GM06990 (cell line): ENCODE measurements at regions not wholly inside any gene's neighbourhood (a gene's known extent, or its start where the extent isn't known, plus 50 kb on each side); places are given as distances from the start of the nearest gene placed in this dataset.

Experiments used
- DNase-seq: peaks from one replicate; pipeline ENCODE4 v3.0.0-alpha.2; 2011; ENCODE audit not compliant: insufficient read length; ENCODE audit errors: extremely low read depth
- H3K27me3 ChIP-seq: replicated peaks from 2 replicates; pipeline ENCODE4 v1.6.0; 2011; ENCODE audit warnings: low read length; ENCODE audit not compliant: control insufficient read depth, insufficient read depth
- H3K36me3 ChIP-seq: 2 replicates; pipeline ENCODE4 v1.5.1; 2011; ENCODE audit warnings: low read length; ENCODE audit not compliant: control insufficient read depth, insufficient read depth
- H3K4me3 ChIP-seq: replicated peaks from 2 replicates; pipeline ENCODE4 v1.5.1; 2011; ENCODE audit warnings: low read depth, mild to moderate bottlenecking, control low read depth, low read length
- TF ChIP-seq, protein P1 (sequence below): IDR thresholded peaks from 2 replicates; pipeline ENCODE4 v1.5.1; 2011; ENCODE audit warnings: low read length, control low read depth, mild to moderate bottlenecking, inconsistent platforms; ENCODE audit not compliant: insufficient read depth, poor library complexity, severe bottlenecking

DNA sequence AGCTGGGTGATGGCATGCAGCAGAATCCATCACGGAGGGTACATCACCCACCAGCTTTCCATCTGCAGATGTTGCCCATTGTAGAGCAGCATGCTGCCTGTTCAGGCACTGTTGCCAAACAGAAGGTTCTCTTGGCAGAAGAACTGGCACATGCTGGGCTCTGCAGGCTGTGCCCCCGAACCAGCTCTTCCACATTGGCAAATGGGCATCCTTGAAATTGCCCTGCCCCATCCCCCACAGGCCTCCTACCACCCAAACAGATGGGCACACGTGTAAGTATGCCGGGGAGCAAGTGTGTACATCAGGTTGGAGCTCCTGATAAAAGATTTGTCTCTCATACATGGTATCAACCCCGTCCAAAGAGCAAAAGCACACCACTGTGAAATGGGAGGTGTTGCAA is 220.3 kb upstream of the TAS2R1 start:
- TF ChIP-seq, protein P1, sequence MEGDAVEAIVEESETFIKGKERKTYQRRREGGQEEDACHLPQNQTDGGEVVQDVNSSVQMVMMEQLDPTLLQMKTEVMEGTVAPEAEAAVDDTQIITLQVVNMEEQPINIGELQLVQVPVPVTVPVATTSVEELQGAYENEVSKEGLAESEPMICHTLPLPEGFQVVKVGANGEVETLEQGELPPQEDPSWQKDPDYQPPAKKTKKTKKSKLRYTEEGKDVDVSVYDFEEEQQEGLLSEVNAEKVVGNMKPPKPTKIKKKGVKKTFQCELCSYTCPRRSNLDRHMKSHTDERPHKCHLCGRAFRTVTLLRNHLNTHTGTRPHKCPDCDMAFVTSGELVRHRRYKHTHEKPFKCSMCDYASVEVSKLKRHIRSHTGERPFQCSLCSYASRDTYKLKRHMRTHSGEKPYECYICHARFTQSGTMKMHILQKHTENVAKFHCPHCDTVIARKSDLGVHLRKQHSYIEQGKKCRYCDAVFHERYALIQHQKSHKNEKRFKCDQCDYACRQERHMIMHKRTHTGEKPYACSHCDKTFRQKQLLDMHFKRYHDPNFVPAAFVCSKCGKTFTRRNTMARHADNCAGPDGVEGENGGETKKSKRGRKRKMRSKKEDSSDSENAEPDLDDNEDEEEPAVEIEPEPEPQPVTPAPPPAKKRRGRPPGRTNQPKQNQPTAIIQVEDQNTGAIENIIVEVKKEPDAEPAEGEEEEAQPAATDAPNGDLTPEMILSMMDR = no peak
- no peak overlapping the region for H3K4me3 ChIP-seq

DNA sequence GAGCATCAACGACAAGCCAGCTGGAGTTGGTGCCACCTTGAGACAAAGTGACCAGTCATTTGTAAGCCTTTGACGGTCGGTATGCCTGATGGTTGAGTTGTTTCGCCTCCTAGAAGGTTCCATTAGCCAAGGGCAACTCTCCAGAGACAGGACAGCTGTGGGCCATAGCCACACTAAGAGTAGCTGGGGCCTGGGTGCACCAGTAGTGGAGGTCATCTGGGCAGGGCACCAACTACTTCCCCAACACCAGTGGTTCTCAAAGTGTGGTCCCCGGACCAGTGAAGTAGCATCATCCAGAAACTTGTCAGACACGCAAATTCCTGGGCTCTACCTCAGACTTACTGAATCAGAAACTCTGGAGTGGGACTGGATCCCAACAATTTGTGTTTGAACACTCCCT is 217.5 kb upstream of the TAS2R1 start:
- DNase-seq = no peak
- H3K27me3 ChIP-seq = no peaks in the 10 kb centered on the region; the same call in 1 of the 2 replicates
- TF ChIP-seq, protein P1 = no peak
- no peak overlapping the region for H3K4me3 ChIP-seq
- no peaks in the 10 kb centered on the region for H3K36me3 ChIP-seq

More for the DNA sequence above, 220.3 kb upstream of the TAS2R1 start:
- DNase-seq = no peak
- Histone ChIP-seq H3K36me3 (no peaks in the 10 kb centered on the region), H3K27me3 (no peaks in the 10 kb centered on the region; the same call in 1 of the 2 replicates)

DNA sequence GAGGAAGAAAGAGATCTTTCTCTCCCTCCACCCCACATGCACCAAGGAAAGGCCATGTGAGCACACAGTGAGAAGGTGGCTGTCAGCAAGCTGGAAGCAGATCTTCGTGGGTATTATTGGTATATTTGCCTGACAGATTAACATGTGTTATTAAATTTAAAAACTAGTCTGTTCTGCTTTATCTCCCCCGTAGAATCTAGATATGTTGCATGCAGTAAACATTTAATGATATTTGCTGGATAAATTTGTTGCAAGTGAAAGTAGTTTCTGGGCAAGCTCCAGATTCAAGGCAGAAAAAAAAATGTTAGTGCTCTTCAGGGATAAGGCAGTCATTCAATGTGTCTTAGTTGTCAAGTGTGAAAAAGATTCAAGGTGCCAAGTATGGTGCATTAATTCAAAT is 215.0 kb upstream of the TAS2R1 start:
- H3K27me3 ChIP-seq = no peaks in the 10 kb centered on the region

DNA sequence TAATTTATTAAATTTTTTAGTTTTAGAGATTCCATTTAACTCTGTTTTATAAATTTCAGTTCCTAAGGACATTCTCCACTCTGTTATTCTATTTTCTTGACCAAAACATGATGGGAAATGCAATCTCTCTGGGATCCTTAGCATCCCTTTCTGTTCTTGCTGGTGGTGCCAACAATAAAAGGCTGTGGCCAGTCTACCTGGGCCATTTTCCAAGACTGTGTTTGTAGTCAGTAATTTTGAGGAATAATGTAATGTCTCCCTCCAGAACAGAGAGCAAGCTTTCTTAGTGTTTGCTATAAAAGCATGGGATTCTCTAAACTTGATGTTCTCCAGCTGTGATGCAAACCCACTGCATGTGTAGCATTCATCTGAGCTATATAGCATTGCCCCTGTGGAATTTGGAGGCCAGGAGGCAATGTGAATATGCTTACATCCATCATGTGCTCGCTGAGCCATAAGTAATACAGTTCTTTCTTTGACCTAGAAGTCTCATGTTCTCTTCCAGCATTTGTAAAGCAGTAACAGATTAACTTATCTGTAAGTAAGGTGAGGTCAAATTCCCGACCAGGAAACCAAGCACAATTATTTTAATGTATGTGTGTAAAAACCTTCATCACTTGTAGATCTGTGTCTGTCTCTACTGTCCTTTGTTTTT is 211.5 kb upstream of the TAS2R1 start:
- H3K27me3 ChIP-seq = no peaks in the 10 kb centered on the region
- TF ChIP-seq, protein P1 = no peak
- no peak overlapping the region for H3K4me3 ChIP-seq
- no peaks in the 10 kb centered on the region for H3K36me3 ChIP-seq
- DNase-seq = no peak

More for the DNA sequence above, 215.0 kb upstream of the TAS2R1 start:
- no peaks in the 10 kb centered on the region for H3K36me3 ChIP-seq
- no peak for DNase-seq
- H3K4me3 ChIP-seq = no peak overlapping the region
- TF ChIP-seq, protein P1 = no peak

DNA sequence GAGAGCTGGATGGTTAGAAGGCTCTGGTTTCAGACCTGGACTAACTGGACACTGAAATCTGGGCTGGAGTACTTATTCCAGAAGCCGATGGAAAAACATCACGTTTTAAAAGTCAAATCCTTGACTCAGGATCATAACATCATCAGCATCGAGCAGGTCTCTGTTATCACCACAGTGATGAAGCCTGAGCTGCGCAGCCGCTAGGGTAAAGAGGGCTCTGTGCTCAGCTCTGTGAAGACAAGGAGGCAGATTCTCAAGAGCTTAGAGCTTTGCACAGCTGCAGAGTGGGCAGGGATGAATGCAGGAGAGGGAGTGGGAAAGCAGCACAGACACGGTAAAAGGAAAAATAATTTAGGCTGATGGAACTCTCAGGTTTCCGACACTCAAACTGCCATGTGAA is 208.8 kb upstream of the TAS2R1 start:
- no peaks in the 10 kb centered on the region for H3K27me3 ChIP-seq
- TF ChIP-seq, protein P1 = no peak

More for the DNA sequence above, 208.8 kb upstream of the TAS2R1 start:
- Histone ChIP-seq H3K4me3 (no peak overlapping the region), H3K36me3 (no peaks in the 10 kb centered on the region)
- DNase-seq = no peak
